ENCODE measurements at regions not wholly inside any gene's neighbourhood (a gene's known extent, or its start where the extent isn't known, plus 50 kb on each side); places are given as distances from the start of the nearest gene placed in this dataset.
A peak's percentile ranks its signal among the peaks of the same experiment; 100 is the strongest.

DNA sequence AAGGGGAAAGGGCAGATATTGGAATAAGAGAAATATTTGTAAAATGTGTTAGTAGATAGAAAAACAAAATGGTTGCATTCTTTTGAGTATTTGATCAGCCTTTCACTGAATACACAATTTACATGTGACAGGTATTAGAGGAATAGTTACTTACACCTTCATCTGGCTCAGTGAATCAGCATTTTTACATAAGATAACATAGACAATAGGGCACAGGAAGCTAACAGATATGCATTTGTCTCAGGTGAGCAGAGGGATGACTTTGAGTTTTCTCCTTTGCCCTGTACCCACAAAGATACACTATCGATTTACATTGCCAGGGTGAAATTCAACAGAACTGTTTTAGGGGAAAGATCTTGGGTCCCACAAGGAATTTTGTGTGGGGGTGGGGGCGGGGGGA lies 373.1 kb upstream of the NETO1 start:
- peak overlapping the region; percentile 92 for H3K27ac Mint-ChIP-seq
- peaks cover 14% of the 10 kb centered on the region for H3K9me3 Mint-ChIP-seq
- H3K27ac ChIP-seq (ENCODE audit: low read depth), result peak overlapping the region; percentile 65; the same call in 1 of the 2 replicates
- H3K27me3 Mint-ChIP-seq (ENCODE audit: insufficient read depth, low read depth, poor library complexity), result no peaks in the 10 kb centered on the region
- H4K20me1 ChIP-seq (replicated peaks; ENCODE audit: insufficient read depth), result no peaks in the 10 kb centered on the region
- H3K4me2 ChIP-seq, result no peak overlapping the region
- H2AFZ ChIP-seq, result no peak overlapping the region
- H3K36me3 Mint-ChIP-seq (ENCODE audit: low read depth), result peaks cover 44% of the 10 kb centered on the region
- no peaks in the 10 kb centered on the region for H3K79me2 ChIP-seq (replicated peaks; ENCODE audit: insufficient read depth)
- DNase-seq (ENCODE audit: low spot score) (peak; percentile 20), ATAC-seq (peak; percentile 42; the same call in 1 of the 3 replicates)
- H3K4me1 Mint-ChIP-seq, result peaks cover 42% of the 10 kb centered on the region
- H3K4me1 ChIP-seq (ENCODE audit: insufficient read depth), result peaks cover 9% of the 10 kb centered on the region
- no peak overlapping the region for H3K4me3 ChIP-seq
- no peak overlapping the region; the same call in 2 of the 3 replicates for H3K4me3 Mint-ChIP-seq
- no peaks in the 10 kb centered on the region for H3F3A ChIP-seq (replicated peaks; ENCODE audit: low read depth)
- H3K9me2 ChIP-seq (ENCODE audit: insufficient read depth), result no peaks in the 10 kb centered on the region
- no peaks in the 10 kb centered on the region for H3K27me3 ChIP-seq (ENCODE audit: insufficient read depth)
- no peak for TF ChIP-seq CREB1 (CRISPR knock-in tag; IDR thresholded peaks at IDR 0.05; ENCODE audit: low read depth)
- TF ChIP-seq, protein P1, sequence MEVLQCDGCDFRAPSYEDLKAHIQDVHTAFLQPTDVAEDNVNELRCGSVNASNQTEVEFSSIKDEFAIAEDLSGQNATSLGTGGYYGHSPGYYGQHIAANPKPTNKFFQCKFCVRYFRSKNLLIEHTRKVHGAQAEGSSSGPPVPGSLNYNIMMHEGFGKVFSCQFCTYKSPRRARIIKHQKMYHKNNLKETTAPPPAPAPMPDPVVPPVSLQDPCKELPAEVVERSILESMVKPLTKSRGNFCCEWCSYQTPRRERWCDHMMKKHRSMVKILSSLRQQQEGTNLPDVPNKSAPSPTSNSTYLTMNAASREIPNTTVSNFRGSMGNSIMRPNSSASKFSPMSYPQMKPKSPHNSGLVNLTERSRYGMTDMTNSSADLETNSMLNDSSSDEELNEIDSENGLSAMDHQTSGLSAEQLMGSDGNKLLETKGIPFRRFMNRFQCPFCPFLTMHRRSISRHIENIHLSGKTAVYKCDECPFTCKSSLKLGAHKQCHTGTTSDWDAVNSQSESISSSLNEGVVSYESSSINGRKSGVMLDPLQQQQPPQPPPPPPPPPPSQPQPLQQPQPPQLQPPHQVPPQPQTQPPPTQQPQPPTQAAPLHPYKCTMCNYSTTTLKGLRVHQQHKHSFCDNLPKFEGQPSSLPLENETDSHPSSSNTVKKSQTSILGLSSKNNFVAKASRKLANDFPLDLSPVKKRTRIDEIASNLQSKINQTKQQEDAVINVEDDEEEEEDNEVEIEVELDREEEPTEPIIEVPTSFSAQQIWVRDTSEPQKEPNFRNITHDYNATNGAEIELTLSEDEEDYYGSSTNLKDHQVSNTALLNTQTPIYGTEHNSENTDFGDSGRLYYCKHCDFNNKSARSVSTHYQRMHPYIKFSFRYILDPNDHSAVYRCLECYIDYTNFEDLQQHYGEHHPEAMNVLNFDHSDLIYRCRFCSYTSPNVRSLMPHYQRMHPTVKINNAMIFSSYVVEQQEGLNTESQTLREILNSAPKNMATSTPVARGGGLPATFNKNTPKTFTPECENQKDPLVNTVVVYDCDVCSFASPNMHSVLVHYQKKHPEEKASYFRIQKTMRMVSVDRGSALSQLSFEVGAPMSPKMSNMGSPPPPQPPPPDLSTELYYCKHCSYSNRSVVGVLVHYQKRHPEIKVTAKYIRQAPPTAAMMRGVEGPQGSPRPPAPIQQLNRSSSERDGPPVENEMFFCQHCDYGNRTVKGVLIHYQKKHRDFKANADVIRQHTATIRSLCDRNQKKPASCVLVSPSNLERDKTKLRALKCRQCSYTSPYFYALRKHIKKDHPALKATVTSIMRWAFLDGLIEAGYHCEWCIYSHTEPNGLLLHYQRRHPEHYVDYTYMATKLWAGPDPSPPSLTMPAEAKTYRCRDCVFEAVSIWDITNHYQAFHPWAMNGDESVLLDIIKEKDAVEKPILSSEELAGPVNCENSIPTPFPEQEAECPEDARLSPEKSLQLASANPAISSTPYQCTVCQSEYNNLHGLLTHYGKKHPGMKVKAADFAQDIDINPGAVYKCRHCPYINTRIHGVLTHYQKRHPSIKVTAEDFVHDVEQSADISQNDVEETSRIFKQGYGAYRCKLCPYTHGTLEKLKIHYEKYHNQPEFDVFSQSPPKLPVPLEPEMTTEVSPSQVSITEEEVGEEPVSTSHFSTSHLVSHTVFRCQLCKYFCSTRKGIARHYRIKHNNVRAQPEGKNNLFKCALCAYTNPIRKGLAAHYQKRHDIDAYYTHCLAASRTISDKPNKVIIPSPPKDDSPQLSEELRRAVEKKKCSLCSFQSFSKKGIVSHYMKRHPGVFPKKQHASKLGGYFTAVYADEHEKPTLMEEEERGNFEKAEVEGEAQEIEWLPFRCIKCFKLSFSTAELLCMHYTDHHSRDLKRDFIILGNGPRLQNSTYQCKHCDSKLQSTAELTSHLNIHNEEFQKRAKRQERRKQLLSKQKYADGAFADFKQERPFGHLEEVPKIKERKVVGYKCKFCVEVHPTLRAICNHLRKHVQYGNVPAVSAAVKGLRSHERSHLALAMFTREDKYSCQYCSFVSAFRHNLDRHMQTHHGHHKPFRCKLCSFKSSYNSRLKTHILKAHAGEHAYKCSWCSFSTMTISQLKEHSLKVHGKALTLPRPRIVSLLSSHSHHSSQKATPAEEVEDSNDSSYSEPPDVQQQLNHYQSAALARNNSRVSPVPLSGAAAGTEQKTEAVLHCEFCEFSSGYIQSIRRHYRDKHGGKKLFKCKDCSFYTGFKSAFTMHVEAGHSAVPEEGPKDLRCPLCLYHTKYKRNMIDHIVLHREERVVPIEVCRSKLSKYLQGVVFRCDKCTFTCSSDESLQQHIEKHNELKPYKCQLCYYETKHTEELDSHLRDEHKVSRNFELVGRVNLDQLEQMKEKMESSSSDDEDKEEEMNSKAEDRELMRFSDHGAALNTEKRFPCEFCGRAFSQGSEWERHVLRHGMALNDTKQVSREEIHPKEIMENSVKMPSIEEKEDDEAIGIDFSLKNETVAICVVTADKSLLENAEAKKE (CRISPR knock-in tag; IDR thresholded peaks at IDR 0.05), result 0 out of 2 replicates have a peak, but pooled peaks have one; percentile 24
- H3K36me3 ChIP-seq (ENCODE audit: insufficient read depth), result no peaks in the 10 kb centered on the region

DNA sequence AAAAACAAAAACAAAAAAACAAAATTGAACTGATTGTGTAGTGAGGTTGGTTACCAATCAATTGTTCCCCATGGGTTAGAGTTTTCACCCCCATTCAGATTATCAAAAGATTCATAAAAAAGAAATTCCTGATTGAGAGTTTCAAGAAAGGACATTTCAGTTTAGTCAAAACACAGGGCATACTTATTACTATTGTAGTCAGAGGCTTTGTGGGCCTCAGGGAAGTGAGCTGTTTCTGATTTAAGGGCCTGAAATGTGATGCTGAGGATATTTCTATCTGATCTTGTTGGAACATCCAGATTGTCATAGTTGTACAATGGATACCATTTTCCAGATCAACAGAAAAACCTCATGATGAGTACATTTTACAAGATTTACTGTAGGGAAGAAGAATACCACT lies 368.1 kb upstream of the NETO1 start:
- no peak overlapping the region for H3K4me3 Mint-ChIP-seq
- peaks cover 15% of the 10 kb centered on the region for H3K4me1 Mint-ChIP-seq
- Histone ChIP-seq H3K4me2 (no peak overlapping the region), H3K27ac (ENCODE audit: low read depth) (no peak overlapping the region), H2AFZ (peak overlapping the region; percentile 70; the same call in 1 of the 2 replicates), H3K9me2 (ENCODE audit: insufficient read depth) (no peaks in the 10 kb centered on the region; the same call in 1 of the 2 replicates), H3K4me1 (ENCODE audit: insufficient read depth) (no peaks in the 10 kb centered on the region), H3K4me3 (no peak overlapping the region), H3F3A (replicated peaks; ENCODE audit: low read depth) (no peaks in the 10 kb centered on the region), H3K27me3 (ENCODE audit: insufficient read depth) (no peaks in the 10 kb centered on the region), H3K79me2 (replicated peaks; ENCODE audit: insufficient read depth) (no peaks in the 10 kb centered on the region), H4K20me1 (replicated peaks; ENCODE audit: insufficient read depth) (no peaks in the 10 kb centered on the region), H3K36me3 (ENCODE audit: insufficient read depth) (no peaks in the 10 kb centered on the region)
- ATAC-seq (no peak), DNase-seq (ENCODE audit: low spot score) (no peak)
- peaks cover 10% of the 10 kb centered on the region; the same call in 2 of the 3 replicates for H3K36me3 Mint-ChIP-seq (ENCODE audit: low read depth)
- no peaks in the 10 kb centered on the region for H3K27me3 Mint-ChIP-seq (ENCODE audit: insufficient read depth, low read depth, poor library complexity)
- H3K9me3 Mint-ChIP-seq, result no peaks in the 10 kb centered on the region; the same call in 2 of the 3 replicates
- H3K27ac Mint-ChIP-seq, result no peak overlapping the region
- TF ChIP-seq ZNF331 (CRISPR knock-in tag; IDR thresholded peaks at IDR 0.05; ENCODE audit: low read depth), result no peak
- TF ChIP-seq, protein P2, sequence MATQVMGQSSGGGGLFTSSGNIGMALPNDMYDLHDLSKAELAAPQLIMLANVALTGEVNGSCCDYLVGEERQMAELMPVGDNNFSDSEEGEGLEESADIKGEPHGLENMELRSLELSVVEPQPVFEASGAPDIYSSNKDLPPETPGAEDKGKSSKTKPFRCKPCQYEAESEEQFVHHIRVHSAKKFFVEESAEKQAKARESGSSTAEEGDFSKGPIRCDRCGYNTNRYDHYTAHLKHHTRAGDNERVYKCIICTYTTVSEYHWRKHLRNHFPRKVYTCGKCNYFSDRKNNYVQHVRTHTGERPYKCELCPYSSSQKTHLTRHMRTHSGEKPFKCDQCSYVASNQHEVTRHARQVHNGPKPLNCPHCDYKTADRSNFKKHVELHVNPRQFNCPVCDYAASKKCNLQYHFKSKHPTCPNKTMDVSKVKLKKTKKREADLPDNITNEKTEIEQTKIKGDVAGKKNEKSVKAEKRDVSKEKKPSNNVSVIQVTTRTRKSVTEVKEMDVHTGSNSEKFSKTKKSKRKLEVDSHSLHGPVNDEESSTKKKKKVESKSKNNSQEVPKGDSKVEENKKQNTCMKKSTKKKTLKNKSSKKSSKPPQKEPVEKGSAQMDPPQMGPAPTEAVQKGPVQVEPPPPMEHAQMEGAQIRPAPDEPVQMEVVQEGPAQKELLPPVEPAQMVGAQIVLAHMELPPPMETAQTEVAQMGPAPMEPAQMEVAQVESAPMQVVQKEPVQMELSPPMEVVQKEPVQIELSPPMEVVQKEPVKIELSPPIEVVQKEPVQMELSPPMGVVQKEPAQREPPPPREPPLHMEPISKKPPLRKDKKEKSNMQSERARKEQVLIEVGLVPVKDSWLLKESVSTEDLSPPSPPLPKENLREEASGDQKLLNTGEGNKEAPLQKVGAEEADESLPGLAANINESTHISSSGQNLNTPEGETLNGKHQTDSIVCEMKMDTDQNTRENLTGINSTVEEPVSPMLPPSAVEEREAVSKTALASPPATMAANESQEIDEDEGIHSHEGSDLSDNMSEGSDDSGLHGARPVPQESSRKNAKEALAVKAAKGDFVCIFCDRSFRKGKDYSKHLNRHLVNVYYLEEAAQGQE (IDR thresholded peaks at IDR 0.05; ENCODE audit: unreplicated experiment), result no peak
- TF ChIP-seq ZNF114 (CRISPR knock-in tag; IDR thresholded peaks at IDR 0.05), result no peak
- no peak for TF ChIP-seq JUNB (IDR thresholded peaks at IDR 0.05; ENCODE audit: unreplicated experiment)
- no peak for TF ChIP-seq EZH2phosphoT487 (IDR thresholded peaks at IDR 0.05; ENCODE audit: unreplicated experiment)
- TF ChIP-seq EZH2 (IDR thresholded peaks at IDR 0.05; ENCODE audit: low read depth, unreplicated experiment), result no peak
- TF ChIP-seq STAT1 (IDR thresholded peaks at IDR 0.05; ENCODE audit: unreplicated experiment), result no peak
- TF ChIP-seq, protein P3, sequence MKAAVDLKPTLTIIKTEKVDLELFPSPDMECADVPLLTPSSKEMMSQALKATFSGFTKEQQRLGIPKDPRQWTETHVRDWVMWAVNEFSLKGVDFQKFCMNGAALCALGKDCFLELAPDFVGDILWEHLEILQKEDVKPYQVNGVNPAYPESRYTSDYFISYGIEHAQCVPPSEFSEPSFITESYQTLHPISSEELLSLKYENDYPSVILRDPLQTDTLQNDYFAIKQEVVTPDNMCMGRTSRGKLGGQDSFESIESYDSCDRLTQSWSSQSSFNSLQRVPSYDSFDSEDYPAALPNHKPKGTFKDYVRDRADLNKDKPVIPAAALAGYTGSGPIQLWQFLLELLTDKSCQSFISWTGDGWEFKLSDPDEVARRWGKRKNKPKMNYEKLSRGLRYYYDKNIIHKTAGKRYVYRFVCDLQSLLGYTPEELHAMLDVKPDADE (IDR thresholded peaks at IDR 0.05), result no peak
- TF ChIP-seq CREB1 (CRISPR knock-in tag; IDR thresholded peaks at IDR 0.05; ENCODE audit: low read depth), result no peak

Data from GM23338 (cell line).